Putamen (tissue), 1 donor: ENCODE measurements at regions not wholly inside any gene's neighbourhood (a gene's known extent, or its start where the extent isn't known, plus 50 kb on each side); places are given as distances from the start of the nearest gene placed in this dataset.
"Not testable (repeated sequence)": the region's sequence is repeated elsewhere in the genome, so short reads cannot be mapped to it uniquely, and the experiment has no call there.

Experiments
- DNase-seq: peaks from one replicate; pipeline ENCODE4 v3.0.0-alpha.2; 2016; ENCODE audit warnings: low spot score

- DNase-seq = no peak
These were observed 1042.3 kb downstream of the OTOL1 start for GRCh38 chr3:162538906-162539305.

- no peak for DNase-seq
These were observed 1043.8 kb downstream of the OTOL1 start for GRCh38 chr3:162540421-162540820.

GRCh38 chr3:162541923-162542322 is 1045.3 kb downstream of the OTOL1 start:
- DNase-seq = no peak

- DNase-seq = no peak
These were observed 1047.6 kb downstream of the OTOL1 start for GRCh38 chr3:162544246-162544645.

- DNase-seq = no peak
These were observed 1050.3 kb downstream of the OTOL1 start for GRCh38 chr3:162546910-162547309.

- DNase-seq = no peak
These were observed 1050.7 kb downstream of the OTOL1 start for GRCh38 chr3:162547321-162547720.

- DNase-seq = no peak
These were observed 1059.2 kb downstream of the OTOL1 start for GRCh38 chr3:162555761-162556160.

GRCh38 chr3:162558016-162558415 is 1061.4 kb downstream of the OTOL1 start:
- no peak for DNase-seq

- DNase-seq = no peak
These were observed 1072.1 kb downstream of the OTOL1 start for GRCh38 chr3:162568706-162569105.

GRCh38 chr3:162569314-162569713 is 1072.7 kb downstream of the OTOL1 start:
- no peak for DNase-seq

- no peak for DNase-seq
These were observed 1088.4 kb downstream of the OTOL1 start for GRCh38 chr3:162584986-162585385.

GRCh38 chr3:162586591-162586990 is 1090.0 kb downstream of the OTOL1 start:
- DNase-seq = no peak

- DNase-seq = no peak
These were observed 1100.6 kb downstream of the OTOL1 start for GRCh38 chr3:162597226-162597625.

GRCh38 chr3:162598500-162598899 is 1101.9 kb downstream of the OTOL1 start:
- not testable (repeated sequence) for DNase-seq

GRCh38 chr3:162599742-162600141 is 1103.1 kb downstream of the OTOL1 start:
- not testable (repeated sequence) for DNase-seq

- no peak for DNase-seq
These were observed 1104.6 kb downstream of the OTOL1 start for GRCh38 chr3:162601101-162601670.

- DNase-seq = no peak
These were observed 1106.0 kb downstream of the OTOL1 start for GRCh38 chr3:162602619-162603018.

GRCh38 chr3:162605651-162606204 is 1109.1 kb downstream of the OTOL1 start:
- no peak for DNase-seq

- DNase-seq = no peak
These were observed 1113.7 kb downstream of the OTOL1 start for GRCh38 chr3:162610261-162610660.

GRCh38 chr3:162612991-162613390 is 1116.4 kb downstream of the OTOL1 start:
- no peak for DNase-seq

GRCh38 chr3:162626172-162626571 is 1129.6 kb downstream of the OTOL1 start:
- DNase-seq = no peak

- DNase-seq = no peak
These were observed 1131.9 kb downstream of the OTOL1 start for GRCh38 chr3:162628531-162628930.

GRCh38 chr3:162629372-162629771 is 1132.8 kb downstream of the OTOL1 start:
- DNase-seq = no peak

GRCh38 chr3:162632672-162633071 is 1136.1 kb downstream of the OTOL1 start:
- no peak for DNase-seq
